ENCODE measurements at regions not wholly inside any gene's neighbourhood (a gene's known extent, or its start where the extent isn't known, plus 50 kb on each side); places are given as distances from the start of the nearest gene placed in this dataset.

- intact Hi-C loops (cut with DNase I, micrococcal nuclease) = no loop called here
- Histone ChIP-seq H3K4me3 (no peak overlapping the region), H3K4me1 (ENCODE audit: low read depth) (peaks cover 11% of the 10 kb centered on the region), H3K9me3 (no peaks in the 10 kb centered on the region), H3K36me3 (ENCODE audit: low read depth) (no peaks in the 10 kb centered on the region)
- peak in 1 of 3 donors; percentile 29 for DNase-seq
- TF ChIP-seq CTCF (IDR thresholded peaks at IDR 0.05) = no peak
- peak; percentile 70 for ATAC-seq
Observed at GRCh38 chr21:27429710-27430341, 462.9 kb upstream of the ADAMTS5 start.

GRCh38 chr21:27426196-27426595, 459.3 kb upstream of the ADAMTS5 start:
- no peaks in the 10 kb centered on the region for H3K9me3 ChIP-seq
- peaks cover 11% of the 10 kb centered on the region for H3K4me1 ChIP-seq (ENCODE audit: low read depth)
- DNase-seq (no peak), ATAC-seq (no peak)
- no peaks in the 10 kb centered on the region for H3K36me3 ChIP-seq (ENCODE audit: low read depth)
- no peak overlapping the region for H3K4me3 ChIP-seq
- TF ChIP-seq CTCF (IDR thresholded peaks at IDR 0.05) = no peak
- intact Hi-C loops (cut with DNase I, micrococcal nuclease) = no loop called here

- TF ChIP-seq CTCF (IDR thresholded peaks at IDR 0.05) = no peak
- H3K36me3 ChIP-seq (ENCODE audit: low read depth) = no peaks in the 10 kb centered on the region
- H3K4me1 ChIP-seq (ENCODE audit: low read depth) = peaks cover 11% of the 10 kb centered on the region
- no peaks in the 10 kb centered on the region for H3K9me3 ChIP-seq
- DNase-seq = no peak
- H3K4me3 ChIP-seq = no peak overlapping the region
- ATAC-seq = no peak
- intact Hi-C loops (cut with DNase I, micrococcal nuclease) = no loop called here
Observed at GRCh38 chr21:27425574-27425973, 458.7 kb upstream of the ADAMTS5 start.

- Histone ChIP-seq H3K4me1 (ENCODE audit: low read depth) (peaks cover 8% of the 10 kb centered on the region), H3K4me3 (no peak overlapping the region), H3K9me3 (no peaks in the 10 kb centered on the region), H3K36me3 (ENCODE audit: low read depth) (no peaks in the 10 kb centered on the region)
- DNase-seq (no peak), ATAC-seq (no peak)
- TF ChIP-seq CTCF (IDR thresholded peaks at IDR 0.05) = no peak
- intact Hi-C loops (cut with DNase I, micrococcal nuclease) = no loop called here
Observed at GRCh38 chr21:27425172-27425571, 458.3 kb upstream of the ADAMTS5 start.

- H3K36me3 ChIP-seq (ENCODE audit: low read depth) = no peaks in the 10 kb centered on the region
- TF ChIP-seq CTCF (IDR thresholded peaks at IDR 0.05) = no peak
- H3K4me1 ChIP-seq (ENCODE audit: low read depth) = peaks cover 2% of the 10 kb centered on the region
- H3K9me3 ChIP-seq = no peaks in the 10 kb centered on the region
- ATAC-seq (no peak), DNase-seq (no peak)
- H3K4me3 ChIP-seq = no peak overlapping the region
- intact Hi-C loops (cut with DNase I, micrococcal nuclease) = no loop called here
Observed at GRCh38 chr21:27424601-27425000, 457.7 kb upstream of the ADAMTS5 start.
